ENCODE measurements at regions not wholly inside any gene's neighbourhood (a gene's known extent, or its start where the extent isn't known, plus 50 kb on each side); places are given as distances from the start of the nearest gene placed in this dataset.
"Not testable (repeated sequence)": the region's sequence is repeated elsewhere in the genome, so short reads cannot be mapped to it uniquely, and the experiment has no call there.

DNA sequence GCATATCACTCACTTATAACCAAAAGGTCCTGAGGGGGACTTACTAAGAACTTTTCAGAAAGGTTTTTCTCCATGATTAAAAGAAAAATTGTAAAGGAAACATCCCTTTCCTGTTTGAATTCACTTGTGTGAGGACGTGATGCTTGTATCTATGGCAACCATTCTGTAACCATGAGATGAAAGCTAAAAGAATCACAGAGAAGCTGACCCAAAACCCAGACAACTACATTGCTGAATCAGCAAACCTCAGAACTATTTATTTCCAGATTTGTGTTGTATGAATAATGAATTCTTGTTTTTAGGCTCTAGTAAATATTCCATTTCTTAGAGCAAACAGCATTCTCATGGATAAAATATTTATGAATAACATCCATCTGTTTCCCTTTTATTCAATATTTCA, 91.2 kb downstream of the RCHY1 start:
- DNase-seq (no peak), ATAC-seq (no peak)
- Histone ChIP-seq H3K27me3 (ENCODE audit: insufficient read depth in 3 of 3, low read length in 2 of 3) (no peaks in the 10 kb centered on the region), H3K27ac (no peak overlapping the region), H3K4me3 (no peak overlapping the region), H3K36me3 (ENCODE audit: insufficient read depth in 1 of 2, low read depth in 1 of 2) (no peaks in the 10 kb centered on the region), H3K4me1 (no peaks in the 10 kb centered on the region), H3K9me3 (no peaks in the 10 kb centered on the region)
- intact Hi-C loops (cut with DNase I) = no loop called here
- no peak for TF ChIP-seq CTCF (IDR thresholded peaks at IDR 0.05)
- WGBS, 3 donors = 13 to 43% (median 24%) methylated on average over 1 of the region's 1 CpG

GRCh38 chr4:75412746-75413145, 101.5 kb downstream of the RCHY1 start:
- Histone ChIP-seq H3K9me3 (no peaks in the 10 kb centered on the region), H3K36me3 (ENCODE audit: insufficient read depth in 1 of 2, low read depth in 1 of 2) (no peaks in the 10 kb centered on the region), H3K27me3 (ENCODE audit: insufficient read depth in 3 of 3, low read length in 2 of 3) (no peaks in the 10 kb centered on the region), H3K4me3 (no peak overlapping the region), H3K27ac (no peak overlapping the region), H3K4me1 (no peaks in the 10 kb centered on the region)
- WGBS, 3 donors = 24 to 48% (median 29%) methylated on average over 2 of the region's 2 CpGs
- ATAC-seq (no peak), DNase-seq (no peak)
- intact Hi-C loops (cut with DNase I) = no loop called here
- no peak for TF ChIP-seq CTCF (IDR thresholded peaks at IDR 0.05)

- H3K27ac ChIP-seq = no peak overlapping the region
- no peaks in the 10 kb centered on the region for H3K36me3 ChIP-seq (ENCODE audit: insufficient read depth in 1 of 2, low read depth in 1 of 2)
- no peak overlapping the region for H3K4me3 ChIP-seq
- H3K27me3 ChIP-seq (ENCODE audit: insufficient read depth in 3 of 3, low read length in 2 of 3) = no peaks in the 10 kb centered on the region
- H3K9me3 ChIP-seq = no peaks in the 10 kb centered on the region
- TF ChIP-seq CTCF (IDR thresholded peaks at IDR 0.05) = no peak
- no peak for DNase-seq
- intact Hi-C loops (cut with DNase I) = no loop called here
- no peaks in the 10 kb centered on the region for H3K4me1 ChIP-seq
- 76 to 81% (median 81%) methylated on average over 4 of the region's 4 CpGs for WGBS, 3 donors
- ATAC-seq = no peak
Measured at GRCh38 chr4:75398501-75398900, 115.7 kb downstream of the RCHY1 start.

DNA sequence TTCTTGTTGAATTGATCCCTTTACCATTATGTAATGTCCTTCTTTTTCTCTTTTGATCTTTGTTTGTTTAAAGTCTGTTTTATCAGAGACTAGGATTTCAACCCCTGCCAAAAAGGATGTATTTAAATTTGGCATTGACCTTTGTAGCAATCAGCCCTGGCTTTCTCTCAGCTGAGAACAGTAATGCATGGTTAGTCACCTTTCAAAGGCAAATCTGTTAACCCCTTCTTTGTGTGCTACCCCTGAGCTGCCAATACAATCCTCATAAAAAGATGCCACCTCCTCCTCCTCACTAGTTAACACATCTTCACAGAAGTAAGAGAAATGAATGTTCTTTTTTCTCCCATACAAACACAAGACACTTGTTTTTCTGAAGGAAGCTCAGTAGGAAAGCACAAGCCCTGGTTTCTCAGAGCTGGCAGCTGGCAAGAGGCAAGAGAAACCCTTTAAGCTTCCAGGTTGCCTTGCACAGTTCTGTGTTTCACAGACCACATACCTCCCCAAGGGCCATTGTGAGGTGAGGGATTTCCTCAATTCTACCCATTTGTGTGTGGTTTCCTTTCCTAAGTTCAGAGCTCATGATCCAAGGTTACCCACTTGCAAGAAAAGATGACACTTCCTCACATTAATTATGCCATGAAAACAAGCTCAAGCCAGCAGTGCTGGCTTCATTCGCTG, 122.6 kb downstream of the RCHY1 start:
- H3K9me3 ChIP-seq = no peaks in the 10 kb centered on the region
- no peaks in the 10 kb centered on the region for H3K4me1 ChIP-seq
- DNase-seq = no peak
- 57 to 76% (median 70%) methylated on average over 1 of the region's 1 CpG for WGBS, 3 donors
- no peak overlapping the region for H3K4me3 ChIP-seq
- H3K36me3 ChIP-seq (ENCODE audit: insufficient read depth in 1 of 2, low read depth in 1 of 2) = no peaks in the 10 kb centered on the region
- ATAC-seq = no peak
- TF ChIP-seq CTCF (IDR thresholded peaks at IDR 0.05) = no peak
- no peak overlapping the region for H3K27ac ChIP-seq
- intact Hi-C loops (cut with DNase I) = no loop called here
- H3K27me3 ChIP-seq (ENCODE audit: insufficient read depth in 3 of 3, low read length in 2 of 3) = no peaks in the 10 kb centered on the region

GRCh38 chr4:75386426-75386825, 127.8 kb downstream of the RCHY1 start:
- H3K27me3 ChIP-seq (ENCODE audit: insufficient read depth in 3 of 3, low read length in 2 of 3); H3K9me3 ChIP-seq; intact Hi-C loops (cut with DNase I); ATAC-seq; H3K4me3 ChIP-seq; H3K36me3 ChIP-seq (ENCODE audit: insufficient read depth in 1 of 2, low read depth in 1 of 2); DNase-seq; H3K4me1 ChIP-seq; H3K27ac ChIP-seq: not testable (repeated sequence)
- WGBS, 3 donors = 85 to 95% (median 92%) methylated on average over 12 of the region's 12 CpGs

All from psoas muscle (tissue), 7 donors.